GM23338 (cell line): ENCODE measurements at regions not wholly inside any gene's neighbourhood (a gene's known extent, or its start where the extent isn't known, plus 50 kb on each side); places are given as distances from the start of the nearest gene placed in this dataset.

Source experiments
- ATAC-seq: fragments of 200-7000 bp; cut with Tn5 transposase; 3 replicates; pipeline ENCODE4 v1.9.1; 2020
- DNase-seq: peaks from one replicate; pipeline ENCODE4 v3.0.0-alpha.2; 2015; ENCODE audit warnings: low spot score
- H2AFZ ChIP-seq: fragments of 200-600 bp; sonication (generic); 2 replicates; pipeline ENCODE4 v1.8.0; 2016; ENCODE audit warnings: antibody characterized with exemption, mild to moderate bottlenecking, moderate library complexity
- H3F3A ChIP-seq: fragments of 200-600 bp; sonication (generic); replicated peaks from 2 replicates; pipeline ENCODE4 v1.8.0; 2017; ENCODE audit warnings: antibody characterized with exemption, mixed run types, low read depth
- H3K27ac ChIP-seq: fragments of 200-600 bp; sonication (generic); 2 replicates; pipeline ENCODE4 v1.6.1; 2016; ENCODE audit warnings: low read depth
- H3K27me3 ChIP-seq: fragments of 200-600 bp; sonication (generic); 2 replicates; pipeline ENCODE4 v1.8.0; 2016; ENCODE audit warnings: mild to moderate bottlenecking, mixed run types, moderate library complexity; ENCODE audit not compliant: insufficient read depth
- H3K36me3 ChIP-seq: fragments of 200-600 bp; sonication (generic); 2 replicates; pipeline ENCODE4 v1.8.0; 2016; ENCODE audit warnings: mild to moderate bottlenecking; ENCODE audit not compliant: insufficient read depth
- H3K4me1 ChIP-seq: fragments of 200-600 bp; sonication (generic); 2 replicates; pipeline ENCODE4 v1.8.0; 2016; ENCODE audit warnings: mild to moderate bottlenecking, moderate library complexity; ENCODE audit not compliant: insufficient read depth
- H3K4me2 ChIP-seq: fragments of 200-600 bp; sonication (generic); 2 replicates; pipeline ENCODE4 v1.7.1; 2017; ENCODE audit warnings: mixed run types
- H3K4me3 ChIP-seq: fragments of 200-600 bp; sonication (generic); 2 replicates; pipeline ENCODE4 v1.6.1; 2016; ENCODE audit warnings: mixed run types
- H3K79me2 ChIP-seq: fragments of 200-600 bp; sonication (generic); replicated peaks from 2 replicates; pipeline ENCODE4 v1.8.0; 2017; ENCODE audit warnings: mild to moderate bottlenecking; ENCODE audit not compliant: insufficient read depth
- H3K9me2 ChIP-seq: fragments of 200-600 bp; sonication (generic); 2 replicates; pipeline ENCODE4 v1.8.0; 2017; ENCODE audit not compliant: insufficient read depth
- H4K20me1 ChIP-seq: fragments of 200-600 bp; sonication (generic); replicated peaks from 2 replicates; pipeline ENCODE4 v1.8.0; 2017; ENCODE audit warnings: mild to moderate bottlenecking; ENCODE audit not compliant: insufficient read depth
- H3K27ac Mint-ChIP-seq: 2 replicates; pipeline ENCODE4 v1.8.0; 2020; ENCODE audit warnings: inconsistent platforms, mild to moderate bottlenecking, moderate library complexity, mixed read lengths
- H3K27me3 Mint-ChIP-seq: 3 replicates; pipeline ENCODE4 v1.8.0; 2022; ENCODE audit warnings: low read depth, mild to moderate bottlenecking, moderate library complexity, mixed read lengths, inconsistent platforms; ENCODE audit not compliant: insufficient read depth, poor library complexity
- H3K36me3 Mint-ChIP-seq: 3 replicates; pipeline ENCODE4 v1.8.0; 2021; ENCODE audit warnings: low read depth, mild to moderate bottlenecking, inconsistent platforms, moderate library complexity, mixed read lengths
- H3K4me1 Mint-ChIP-seq: 3 replicates; pipeline ENCODE4 v1.8.0; 2020; ENCODE audit warnings: mild to moderate bottlenecking, inconsistent platforms, mixed read lengths
- H3K4me3 Mint-ChIP-seq: 3 replicates; pipeline ENCODE4 v1.8.0; 2021; ENCODE audit warnings: moderate library complexity, mild to moderate bottlenecking, inconsistent platforms, mixed read lengths
- H3K9me3 Mint-ChIP-seq: 3 replicates; pipeline ENCODE4 v1.8.0; 2020; ENCODE audit warnings: moderate library complexity, mild to moderate bottlenecking, inconsistent platforms, mixed read lengths
- CREB1 ChIP-seq: fragments of 250-450 bp; sonication (Bioruptor Pico); IDR thresholded peaks from 2 replicates; pipeline ENCODE4 v1.5.0; 2020; ENCODE audit warnings: low read depth, mild to moderate bottlenecking, moderate library complexity
- CTCF ChIP-seq, 2 experiments: fragments of 200-600 bp in 1 of 2; sonication (generic) in 1 of 2; conservative IDR thresholded peaks; 2 replicates each; pipeline versions ENCODE4 v1.5.1 to v1.6.1; 2016 to 2017; ENCODE audit warnings: antibody characterized with exemption in 2 of 2, low read depth in 2 of 2, mild to moderate bottlenecking in 2 of 2, moderate library complexity in 1 of 2
- EZH2 ChIP-seq: fragments of 200-600 bp; sonication (generic); IDR thresholded peaks from one replicate; pipeline ENCODE4 v1.8.0; 2017; ENCODE audit warnings: antibody characterized with exemption, mild to moderate bottlenecking, low read depth; ENCODE audit not compliant: unreplicated experiment
- EZH2phosphoT487 ChIP-seq: fragments of 200-600 bp; sonication (generic); IDR thresholded peaks from one replicate; pipeline ENCODE4 v1.8.1; 2018; ENCODE audit warnings: antibody characterized with exemption; ENCODE audit not compliant: unreplicated experiment
- JUNB ChIP-seq: IDR thresholded peaks from one replicate; pipeline ENCODE4 v1.6.1; 2016; ENCODE audit warnings: antibody characterized with exemption; ENCODE audit not compliant: unreplicated experiment
- NANOG ChIP-seq: IDR thresholded peaks from 2 replicates; pipeline ENCODE4 v1.6.1; 2016; ENCODE audit warnings: antibody characterized with exemption, borderline replicate concordance
- POLR2AphosphoS5 ChIP-seq: IDR thresholded peaks from 2 replicates; pipeline ENCODE4 v1.6.1; 2016; ENCODE audit warnings: antibody characterized with exemption, low read depth
- STAT1 ChIP-seq: IDR thresholded peaks from one replicate; pipeline ENCODE4 v1.6.1; 2016; ENCODE audit warnings: antibody characterized with exemption; ENCODE audit not compliant: unreplicated experiment
- ZNF114 ChIP-seq: fragments of 250-450 bp; sonication (Bioruptor Pico); IDR thresholded peaks from 2 replicates; pipeline ENCODE4 v1.5.0; 2020; ENCODE audit warnings: mild to moderate bottlenecking, moderate library complexity
- ZNF331 ChIP-seq: fragments of 250-450 bp; sonication (Bioruptor Pico); IDR thresholded peaks from 2 replicates; pipeline ENCODE4 v1.5.0; 2020; ENCODE audit warnings: low read depth, mild to moderate bottlenecking, moderate library complexity
- TF ChIP-seq, protein P1 (sequence below): IDR thresholded peaks from 2 replicates; pipeline ENCODE4 v1.6.1; 2016; ENCODE audit warnings: antibody characterized with exemption
- TF ChIP-seq, protein P2 (sequence below): IDR thresholded peaks from one replicate; pipeline ENCODE4 v1.6.1; 2018; ENCODE audit warnings: antibody characterized with exemption; ENCODE audit not compliant: unreplicated experiment

GRCh38 chrX:7247346-7247745 lies 99.4 kb upstream of the PUDP start (continued):
- TF ChIP-seq, protein P1, sequence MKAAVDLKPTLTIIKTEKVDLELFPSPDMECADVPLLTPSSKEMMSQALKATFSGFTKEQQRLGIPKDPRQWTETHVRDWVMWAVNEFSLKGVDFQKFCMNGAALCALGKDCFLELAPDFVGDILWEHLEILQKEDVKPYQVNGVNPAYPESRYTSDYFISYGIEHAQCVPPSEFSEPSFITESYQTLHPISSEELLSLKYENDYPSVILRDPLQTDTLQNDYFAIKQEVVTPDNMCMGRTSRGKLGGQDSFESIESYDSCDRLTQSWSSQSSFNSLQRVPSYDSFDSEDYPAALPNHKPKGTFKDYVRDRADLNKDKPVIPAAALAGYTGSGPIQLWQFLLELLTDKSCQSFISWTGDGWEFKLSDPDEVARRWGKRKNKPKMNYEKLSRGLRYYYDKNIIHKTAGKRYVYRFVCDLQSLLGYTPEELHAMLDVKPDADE = no peak

- Histone ChIP-seq H4K20me1 (no peaks in the 10 kb centered on the region), H3K9me2 (no peaks in the 10 kb centered on the region), H3K4me3 (no peak overlapping the region), H3K27me3 (no peaks in the 10 kb centered on the region), H3K4me2 (no peak overlapping the region), H3K79me2 (no peaks in the 10 kb centered on the region), H2AFZ (no peak overlapping the region), H3K27ac (no peak overlapping the region), H3K36me3 (no peaks in the 10 kb centered on the region), H3F3A (no peaks in the 10 kb centered on the region), H3K4me1 (0 out of 2 replicates have a peak, but pooled peaks cover 6% of the 10 kb centered on the region)
- DNase-seq (no peak), ATAC-seq (no peak)
- Mint-ChIP-seq H3K4me1 (no peaks in the 10 kb centered on the region), H3K27ac (no peak overlapping the region), H3K27me3 (no peaks in the 10 kb centered on the region), H3K4me3 (no peak overlapping the region), H3K36me3 (no peaks in the 10 kb centered on the region), H3K9me3 (no peaks in the 10 kb centered on the region)
- TF ChIP-seq ZNF331 (CRISPR knock-in tag) = no peak
- TF ChIP-seq CTCF (conservative IDR thresholded peaks at IDR 0.05; ENCODE audit: low read depth in 2 of 2) = no peak
- TF ChIP-seq EZH2 = no peak
- no peak for TF ChIP-seq POLR2AphosphoS5
- TF ChIP-seq, protein P1 = no peak
- no peak for TF ChIP-seq ZNF114 (CRISPR knock-in tag)
- TF ChIP-seq CREB1 = no peak
- TF ChIP-seq, protein P2, sequence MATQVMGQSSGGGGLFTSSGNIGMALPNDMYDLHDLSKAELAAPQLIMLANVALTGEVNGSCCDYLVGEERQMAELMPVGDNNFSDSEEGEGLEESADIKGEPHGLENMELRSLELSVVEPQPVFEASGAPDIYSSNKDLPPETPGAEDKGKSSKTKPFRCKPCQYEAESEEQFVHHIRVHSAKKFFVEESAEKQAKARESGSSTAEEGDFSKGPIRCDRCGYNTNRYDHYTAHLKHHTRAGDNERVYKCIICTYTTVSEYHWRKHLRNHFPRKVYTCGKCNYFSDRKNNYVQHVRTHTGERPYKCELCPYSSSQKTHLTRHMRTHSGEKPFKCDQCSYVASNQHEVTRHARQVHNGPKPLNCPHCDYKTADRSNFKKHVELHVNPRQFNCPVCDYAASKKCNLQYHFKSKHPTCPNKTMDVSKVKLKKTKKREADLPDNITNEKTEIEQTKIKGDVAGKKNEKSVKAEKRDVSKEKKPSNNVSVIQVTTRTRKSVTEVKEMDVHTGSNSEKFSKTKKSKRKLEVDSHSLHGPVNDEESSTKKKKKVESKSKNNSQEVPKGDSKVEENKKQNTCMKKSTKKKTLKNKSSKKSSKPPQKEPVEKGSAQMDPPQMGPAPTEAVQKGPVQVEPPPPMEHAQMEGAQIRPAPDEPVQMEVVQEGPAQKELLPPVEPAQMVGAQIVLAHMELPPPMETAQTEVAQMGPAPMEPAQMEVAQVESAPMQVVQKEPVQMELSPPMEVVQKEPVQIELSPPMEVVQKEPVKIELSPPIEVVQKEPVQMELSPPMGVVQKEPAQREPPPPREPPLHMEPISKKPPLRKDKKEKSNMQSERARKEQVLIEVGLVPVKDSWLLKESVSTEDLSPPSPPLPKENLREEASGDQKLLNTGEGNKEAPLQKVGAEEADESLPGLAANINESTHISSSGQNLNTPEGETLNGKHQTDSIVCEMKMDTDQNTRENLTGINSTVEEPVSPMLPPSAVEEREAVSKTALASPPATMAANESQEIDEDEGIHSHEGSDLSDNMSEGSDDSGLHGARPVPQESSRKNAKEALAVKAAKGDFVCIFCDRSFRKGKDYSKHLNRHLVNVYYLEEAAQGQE = no peak
- TF ChIP-seq NANOG = no peak
- no peak for TF ChIP-seq STAT1
- TF ChIP-seq JUNB = no peak
- TF ChIP-seq EZH2phosphoT487 = no peak
Observed at GRCh38 chrX:7244405-7244804, 96.5 kb upstream of the PUDP start.
